ENCODE measurements at regions not wholly inside any gene's neighbourhood (a gene's known extent, or its start where the extent isn't known, plus 50 kb on each side); places are given as distances from the start of the nearest gene placed in this dataset.
"Not testable (repeated sequence)": the region's sequence is repeated elsewhere in the genome, so short reads cannot be mapped to it uniquely, and the experiment has no call there.

GRCh38 chr12:131598717-131599116 is 112.2 kb upstream of the SFSWAP start:
- Histone ChIP-seq H3K4me1 (no peaks in the 10 kb centered on the region), H3K36me3 (replicated peaks in 1 of 2; ENCODE audit: insufficient read depth in 1 of 2, low read depth in 2 of 2) (no peaks in the 10 kb centered on the region), H3K27ac (no peak overlapping the region), H3K4me3 (no peak overlapping the region), H3K27me3 (no peaks in the 10 kb centered on the region), H3K9me3 (no peaks in the 10 kb centered on the region)
- ATAC-seq (no peak), DNase-seq (no peak)
- 37 to 60% methylated on average over 5 of the region's 5 CpGs for WGBS, 2 donors
- no peak for TF ChIP-seq CTCF (IDR thresholded peaks at IDR 0.05)
- TF ChIP-seq POLR2A (IDR thresholded peaks at IDR 0.05), result no peak
- intact Hi-C loops (cut with DNase I), result no loop called here

- no peaks in the 10 kb centered on the region for H3K4me1 ChIP-seq
- no peaks in the 10 kb centered on the region for H3K36me3 ChIP-seq (replicated peaks in 1 of 2; ENCODE audit: insufficient read depth in 1 of 2, low read depth in 2 of 2)
- intact Hi-C loops (cut with DNase I), result no loop called here
- H3K4me3 ChIP-seq, result no peak overlapping the region
- TF ChIP-seq CTCF (IDR thresholded peaks at IDR 0.05) (no peak), POLR2A (IDR thresholded peaks at IDR 0.05) (no peak)
- 72 to 75% methylated on average over 22 to 33 of the region's 33 CpGs for WGBS, 2 donors
- H3K27me3 ChIP-seq, result no peaks in the 10 kb centered on the region
- no peak for ATAC-seq
- no peak for DNase-seq
- H3K9me3 ChIP-seq, result no peaks in the 10 kb centered on the region
- no peak overlapping the region for H3K27ac ChIP-seq
Measured at GRCh38 chr12:131599190-131600159, 111.4 kb upstream of the SFSWAP start.

- no peaks in the 10 kb centered on the region for H3K27me3 ChIP-seq
- no peak for ATAC-seq
- WGBS, 2 donors, result 63 to 75% methylated on average over 6 of the region's 6 CpGs
- H3K4me3 ChIP-seq, result no peak overlapping the region
- no peak overlapping the region for H3K27ac ChIP-seq
- intact Hi-C loops (cut with DNase I), result no loop called here
- H3K9me3 ChIP-seq, result no peaks in the 10 kb centered on the region
- no peaks in the 10 kb centered on the region for H3K4me1 ChIP-seq
- no peak for TF ChIP-seq CTCF (IDR thresholded peaks at IDR 0.05)
- TF ChIP-seq POLR2A (IDR thresholded peaks at IDR 0.05), result no peak
- no peak for DNase-seq
- no peaks in the 10 kb centered on the region for H3K36me3 ChIP-seq (replicated peaks in 1 of 2; ENCODE audit: insufficient read depth in 1 of 2, low read depth in 2 of 2)
Measured at GRCh38 chr12:131600160-131600532, 110.7 kb upstream of the SFSWAP start.

- ATAC-seq; H3K4me1 ChIP-seq; H3K27ac ChIP-seq; intact Hi-C loops (cut with DNase I); H3K4me3 ChIP-seq; H3K9me3 ChIP-seq; H3K27me3 ChIP-seq; DNase-seq; H3K36me3 ChIP-seq (replicated peaks in 1 of 2; ENCODE audit: insufficient read depth in 1 of 2, low read depth in 2 of 2): not testable (repeated sequence)
- WGBS, 2 donors, result 61 to 67% methylated on average over 3 to 5 of the region's 5 CpGs
Measured at GRCh38 chr12:131601499-131601898, 109.4 kb upstream of the SFSWAP start.

GRCh38 chr12:131603106-131603938 is 107.6 kb upstream of the SFSWAP start:
- intact Hi-C loops (cut with DNase I), result no loop called here

More at GRCh38 chr12:131603106-131603938, 107.6 kb upstream of the SFSWAP start:
- no peak for TF ChIP-seq POLR2A (IDR thresholded peaks at IDR 0.05)
- DNase-seq (no peak), ATAC-seq (no peak)
- Histone ChIP-seq H3K36me3 (replicated peaks in 1 of 2; ENCODE audit: insufficient read depth in 1 of 2, low read depth in 2 of 2) (no peaks in the 10 kb centered on the region), H3K4me3 (no peak overlapping the region), H3K9me3 (no peaks in the 10 kb centered on the region), H3K4me1 (no peaks in the 10 kb centered on the region), H3K27ac (no peak overlapping the region), H3K27me3 (no peaks in the 10 kb centered on the region)
- WGBS, 2 donors, result 70 to 71% methylated on average over 8 of the region's 8 CpGs
